ENCODE measurements at regions not wholly inside any gene's neighbourhood (a gene's known extent, or its start where the extent isn't known, plus 50 kb on each side); places are given as distances from the start of the nearest gene placed in this dataset.
"Not testable (repeated sequence)": the region's sequence is repeated elsewhere in the genome, so short reads cannot be mapped to it uniquely, and the experiment has no call there.

- DNase-seq (ENCODE audit: low spot score) = no peak
These were observed 300.4 kb downstream of the C6orf118 start for GRCh38 chr6:165008971-165009370.

- no peak for DNase-seq (ENCODE audit: low spot score)
These were observed 306.5 kb downstream of the C6orf118 start for GRCh38 chr6:165002866-165003265.

- DNase-seq (ENCODE audit: low spot score) = no peak
These were observed 307.0 kb downstream of the C6orf118 start for GRCh38 chr6:165002358-165002757.

GRCh38 chr6:165001502-165002157, 307.8 kb downstream of the C6orf118 start:
- DNase-seq (ENCODE audit: low spot score) = no peak

- DNase-seq (ENCODE audit: low spot score) = no peak
These were observed 311.1 kb downstream of the C6orf118 start for GRCh38 chr6:164998297-164998696.

- no peak for DNase-seq (ENCODE audit: low spot score)
These were observed 312.6 kb downstream of the C6orf118 start for GRCh38 chr6:164996838-164997237.

GRCh38 chr6:164991573-164991972, 317.8 kb downstream of the C6orf118 start:
- no peak for DNase-seq (ENCODE audit: low spot score)

- no peak for DNase-seq (ENCODE audit: low spot score)
These were observed 318.5 kb downstream of the C6orf118 start for GRCh38 chr6:164990901-164991300.

GRCh38 chr6:164982389-164982788, 327.0 kb downstream of the C6orf118 start:
- no peak for DNase-seq (ENCODE audit: low spot score)

- DNase-seq (ENCODE audit: low spot score) = no peak
These were observed 342.3 kb downstream of the C6orf118 start for GRCh38 chr6:164967102-164967501.

- no peak for DNase-seq (ENCODE audit: low spot score)
These were observed 346.6 kb downstream of the C6orf118 start for GRCh38 chr6:164962805-164963204.

- DNase-seq (ENCODE audit: low spot score) = no peak
These were observed 362.2 kb downstream of the C6orf118 start for GRCh38 chr6:164947164-164947563.

- DNase-seq (ENCODE audit: low spot score) = no peak
These were observed 367.1 kb downstream of the C6orf118 start for GRCh38 chr6:164942271-164942670.

GRCh38 chr6:164933238-164933794, 376.1 kb downstream of the C6orf118 start:
- not testable (repeated sequence) for DNase-seq (ENCODE audit: low spot score)

- DNase-seq (ENCODE audit: low spot score) = no peak
These were observed 379.9 kb downstream of the C6orf118 start for GRCh38 chr6:164929408-164929977.

GRCh38 chr6:164928728-164929407, 380.5 kb downstream of the C6orf118 start:
- DNase-seq (ENCODE audit: low spot score) = no peak

- DNase-seq (ENCODE audit: low spot score) = no peak
These were observed 381.2 kb downstream of the C6orf118 start for GRCh38 chr6:164928057-164928727.

- DNase-seq (ENCODE audit: low spot score) = peak; percentile 44
These were observed 381.9 kb downstream of the C6orf118 start for GRCh38 chr6:164927288-164928056.

- no peak for DNase-seq (ENCODE audit: low spot score)
These were observed 382.7 kb downstream of the C6orf118 start for GRCh38 chr6:164926686-164927085.

GRCh38 chr6:164925681-164926530, 383.5 kb downstream of the C6orf118 start:
- DNase-seq (ENCODE audit: low spot score) = no peak

- DNase-seq (ENCODE audit: low spot score) = no peak
These were observed 384.7 kb downstream of the C6orf118 start for GRCh38 chr6:164924674-164925073.

All from SW480 (cell line).